H1 (cell line): ENCODE measurements at regions not wholly inside any gene's neighbourhood (a gene's known extent, or its start where the extent isn't known, plus 50 kb on each side); places are given as distances from the start of the nearest gene placed in this dataset.

Experiments
- CTCF ChIA-PET: fragments of 300-600 bp; sonication (Branson Sonifier 250); formaldehyde crosslinking; loops from one replicate; lab custom pipeline; 2021; ENCODE audit not compliant: partially characterized antibody; lab: Charles Lee
- POLR2A ChIA-PET: fragments of 300-600 bp; sonication (Branson Sonifier 250); formaldehyde crosslinking; loops from one replicate; lab custom pipeline; 2021; ENCODE audit warnings: inconsistent platforms; ENCODE audit not compliant: partially characterized antibody; lab: Charles Lee
- DNase-seq, 2 experiments: peaks; one replicate each; pipeline versions ENCODE4 v3.0.0 to v3.0.0-alpha.2; 2010 to 2022; ENCODE audit warnings: low spot score in 2 of 2, low read depth in 1 of 2, mixed read lengths in 1 of 2
- FAIRE-seq: peaks from 2 replicates; lab custom pipeline; 2011; peaks lifted over from hg19 to GRCh38; lab: Jason Lieb, UNC
- H2AFZ ChIP-seq: 2 replicates; pipeline ENCODE4 v1.8.1; 2012; ENCODE audit warnings: low read length, inconsistent platforms
- H2AK5ac ChIP-seq: 2 replicates; pipeline ENCODE4 v1.6.1; 2013; ENCODE audit warnings: low read depth, low read length
- H2BK120ac ChIP-seq: replicated peaks from 2 replicates; pipeline ENCODE3; 2013; ENCODE audit warnings: low read depth, low read length, inconsistent platforms
- H2BK12ac ChIP-seq: 2 replicates; pipeline ENCODE4 v1.6.1; 2013; ENCODE audit warnings: low read depth, low read length
- H2BK15ac ChIP-seq: 2 replicates; pipeline ENCODE4 v1.6.1; 2013; ENCODE audit warnings: low read length
- H2BK20ac ChIP-seq: 2 replicates; pipeline ENCODE4 v1.6.1; 2013; ENCODE audit warnings: low read length
- H2BK5ac ChIP-seq: 2 replicates; pipeline ENCODE4 v1.6.1; 2013; ENCODE audit warnings: low read depth, low read length
- H3K14ac ChIP-seq: 2 replicates; pipeline ENCODE4 v1.6.1; 2013; ENCODE audit warnings: inconsistent platforms; ENCODE audit not compliant: insufficient read length
- H3K18ac ChIP-seq: 2 replicates; pipeline ENCODE4 v1.6.1; 2013; ENCODE audit warnings: low read length; ENCODE audit errors: extremely low read depth
- H3K23ac ChIP-seq: 2 replicates; pipeline ENCODE4 v1.6.1; 2013; ENCODE audit warnings: inconsistent platforms; ENCODE audit not compliant: insufficient read length
- H3K23me2 ChIP-seq: 2 replicates; pipeline ENCODE4 v1.6.1; 2013; ENCODE audit warnings: low read depth, low read length
- H3K27ac ChIP-seq: 2 replicates; pipeline ENCODE4 v1.6.1; 2011; ENCODE audit warnings: low read depth, low read length, inconsistent platforms
- H3K27me3 ChIP-seq, 4 experiments: replicated peaks in 1 of 4; 1 replicate in 1 of 4; 2 replicates in 3 of 4; pipeline versions ENCODE4 v1.6.1 to v1.8.1; 2011 to 2013; ENCODE audit warnings: low read length in 3 of 4, mild to moderate bottlenecking in 3 of 4, inconsistent platforms in 2 of 4, mixed read lengths in 2 of 4, moderate library complexity in 1 of 4; ENCODE audit not compliant: control insufficient read depth in 3 of 4, insufficient read depth in 3 of 4; ENCODE audit errors: extremely low read depth in 1 of 4
- H3K36me3 ChIP-seq, 4 experiments: 2 replicates each; pipeline versions ENCODE4 v1.6.1 to v1.8.1; 2011 to 2013; ENCODE audit warnings: mild to moderate bottlenecking in 4 of 4, low read length in 3 of 4, moderate library complexity in 2 of 4, control low read depth in 1 of 4, inconsistent platforms in 1 of 4; ENCODE audit not compliant: insufficient read depth in 4 of 4, control insufficient read depth in 2 of 4
- H3K4ac ChIP-seq: replicated peaks from 2 replicates; pipeline ENCODE3; 2013; ENCODE audit warnings: low read length, low read depth, mixed read lengths, inconsistent platforms; ENCODE audit not compliant: insufficient read length
- H3K4me1 ChIP-seq, 4 experiments: replicated peaks in 1 of 4; 1 replicate in 1 of 4; 2 replicates in 3 of 4; pipeline versions ENCODE4 v1.6.1 to v1.8.1; 2011 to 2013; ENCODE audit warnings: low read length in 3 of 4, inconsistent platforms in 2 of 4, mixed read lengths in 1 of 4; ENCODE audit not compliant: insufficient read depth in 4 of 4, control insufficient read depth in 3 of 4
- H3K4me2 ChIP-seq, 2 experiments: 2 replicates each; pipeline versions ENCODE4 v1.6.1 to v1.8.1; 2011 to 2013; ENCODE audit warnings: low read depth in 2 of 2, low read length in 2 of 2, control low read depth in 1 of 2, inconsistent platforms in 1 of 2, mild to moderate bottlenecking in 1 of 2; ENCODE audit not compliant: insufficient read depth in 1 of 2
- H3K4me3 ChIP-seq, 4 experiments: fragments of 200-600, 300-600 bp in 1 of 4; sonication (generic), shearing (Covaris generic), sonication (Bioruptor Twin) in 1 of 4; 2 replicates each; pipeline versions ENCODE4 v1.5.1 to v1.8.1; 2011 to 2016; ENCODE audit warnings: low read length in 4 of 4, low read depth in 3 of 4, control low read depth in 2 of 4, inconsistent platforms in 2 of 4, mild to moderate bottlenecking in 2 of 4, mixed read lengths in 1 of 4, moderate library complexity in 1 of 4; ENCODE audit not compliant: insufficient read depth in 2 of 4; ENCODE audit errors: extremely low read depth in 1 of 4
- H3K56ac ChIP-seq: replicated peaks from 2 replicates; pipeline ENCODE3; 2013; ENCODE audit warnings: low read depth, mild to moderate bottlenecking, mixed read lengths, low read length, inconsistent platforms; ENCODE audit not compliant: insufficient read length
- H3K79me1 ChIP-seq: 2 replicates; pipeline ENCODE4 v1.6.1; 2013; ENCODE audit warnings: low read depth, low read length, control low read depth
- H3K79me2 ChIP-seq, 2 experiments: 2 replicates each; pipeline versions ENCODE4 v1.6.1 to v1.8.1; 2012 to 2013; ENCODE audit warnings: low read length in 2 of 2, mild to moderate bottlenecking in 2 of 2, inconsistent platforms in 1 of 2; ENCODE audit not compliant: insufficient read depth in 2 of 2, control insufficient read depth in 1 of 2
- H3K9ac ChIP-seq, 4 experiments: replicated peaks in 1 of 4; 1 replicate in 1 of 4; 2 replicates in 3 of 4; pipeline versions ENCODE4 v1.6.1 to v1.8.1; 2011 to 2013; ENCODE audit warnings: low read depth in 3 of 4, low read length in 3 of 4, control low read depth in 2 of 4, mild to moderate bottlenecking in 2 of 4, moderate library complexity in 2 of 4, inconsistent platforms in 1 of 4; ENCODE audit errors: extremely low read depth in 1 of 4
- H3K9me3 ChIP-seq, 2 experiments: 2 replicates each; pipeline versions ENCODE4 v1.6.1 to v1.8.1; 2012 to 2013; ENCODE audit warnings: mild to moderate bottlenecking in 2 of 2, moderate library complexity in 2 of 2, control low read depth in 1 of 2, inconsistent platforms in 1 of 2, low read depth in 1 of 2, low read length in 1 of 2, mixed read lengths in 1 of 2; ENCODE audit not compliant: insufficient read depth in 2 of 2
- H4K20me1 ChIP-seq, 2 experiments: replicated peaks in 1 of 2; 2 replicates each; pipeline versions ENCODE3 to v1.8.1; 2011 to 2013; ENCODE audit warnings: inconsistent platforms in 2 of 2, low read length in 2 of 2, mild to moderate bottlenecking in 1 of 2; ENCODE audit not compliant: insufficient read depth in 2 of 2, control insufficient read depth in 1 of 2
- H4K5ac ChIP-seq: 2 replicates; pipeline ENCODE4 v1.6.1; 2013; ENCODE audit warnings: low read length, low read depth, mixed read lengths, inconsistent platforms; ENCODE audit not compliant: insufficient read length
- H4K8ac ChIP-seq: 2 replicates; pipeline ENCODE4 v1.8.0; 2013; ENCODE audit warnings: mild to moderate bottlenecking, moderate library complexity, low read length, inconsistent platforms; ENCODE audit not compliant: insufficient read depth; ENCODE audit errors: extremely low read depth
- H4K91ac ChIP-seq: replicated peaks from 2 replicates; pipeline ENCODE3; 2013; ENCODE audit warnings: low read length, mixed read lengths, inconsistent platforms; ENCODE audit not compliant: insufficient read length
- CHD1 ChIP-seq: IDR thresholded peaks from 2 replicates; pipeline ENCODE4 v1.6.1; 2012; ENCODE audit warnings: low read depth, low read length, improper control_type of control experiment
- WGBS, 2 experiments: shearing (Covaris generic) in 1 of 2; methylation state at CpG; one replicate each; pipeline versions ENCODE4 v1.1.6 to v1.1.7; 2013 to 2015; ENCODE audit warnings: low lambda C conversion rate in 2 of 2, mixed read lengths in 2 of 2, inconsistent platforms in 1 of 2, low coverage in 1 of 2, missing lambda C conversion rate in 1 of 2; ENCODE audit not compliant: insufficient replicate concordance in 2 of 2, insufficient coverage in 1 of 2, insufficient read length in 1 of 2; ENCODE audit errors: extremely low coverage in 1 of 2, missing lambda C conversion rate in 1 of 2; 5-methylcytosine and 5-hydroxymethylcytosine counted together

DNA sequence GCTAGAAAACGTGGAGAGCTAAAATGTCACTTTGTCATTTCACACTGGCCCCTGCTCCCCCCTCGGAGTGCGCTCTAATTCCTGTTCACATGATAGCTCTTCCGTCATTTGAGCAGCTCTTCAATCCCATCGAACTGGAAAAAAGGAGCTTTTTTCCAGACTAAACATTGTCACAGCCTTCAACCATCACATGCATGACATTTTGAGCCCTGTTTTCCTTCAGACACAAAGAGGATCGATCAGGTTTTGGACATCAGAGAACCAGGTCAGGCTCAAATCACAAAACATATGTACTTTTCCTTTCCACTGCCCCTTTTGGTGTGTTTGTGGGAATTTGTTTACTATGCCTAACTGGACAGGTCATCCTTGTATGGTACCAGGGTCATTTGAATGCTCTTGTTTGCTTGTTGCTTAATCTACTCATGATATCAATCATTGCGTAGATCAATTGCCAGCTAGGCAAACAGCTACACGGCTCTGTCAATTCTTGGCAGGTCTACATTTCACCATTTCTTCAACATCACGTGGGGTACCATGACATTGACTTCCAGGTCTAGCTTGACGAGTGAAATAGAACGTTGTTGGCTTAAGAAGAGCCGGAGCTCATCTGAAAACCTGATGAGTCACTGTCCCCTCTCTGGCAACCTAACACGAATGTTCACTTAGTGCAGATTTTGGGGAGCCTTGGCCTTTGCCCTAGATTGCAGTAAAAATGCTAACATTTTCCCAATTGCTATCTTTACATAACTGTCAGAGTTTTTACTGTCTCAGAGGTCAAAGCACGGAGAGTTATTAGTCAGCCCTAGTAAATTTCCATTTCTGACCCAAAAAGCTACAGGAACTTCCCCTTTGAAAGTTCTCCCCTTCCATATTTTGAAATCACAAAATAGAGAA, 87.3 kb downstream of the LYZL2 start:
- no peak overlapping the region for H2BK120ac ChIP-seq
- no peak overlapping the region for H3K18ac ChIP-seq
- H4K91ac ChIP-seq, result no peak overlapping the region
- no peaks in the 10 kb centered on the region for H3K27me3 ChIP-seq
- no peaks in the 10 kb centered on the region for H3K9me3 ChIP-seq
- H4K20me1 ChIP-seq, result no peaks in the 10 kb centered on the region
- H3K4ac ChIP-seq, result no peak overlapping the region
- no peak overlapping the region for H3K23ac ChIP-seq
- H2BK20ac ChIP-seq, result no peak overlapping the region
- CTCF ChIA-PET, result interaction anchor here (1.1 to 2.8 kb wide), 6 partner anchors 9 to 150 kb away, joined by 4 to 11 read pairs (median 5); no protein-coding TSS in a partner anchor
- no peak for TF ChIP-seq CHD1
- no peak overlapping the region; the same call in 1 of the 2 replicates for H2BK15ac ChIP-seq
- 0 out of 2 replicates have a peak overlapping the region, but pooled peaks have one; percentile 24 for H2AFZ ChIP-seq
- no peak overlapping the region for H3K56ac ChIP-seq
- H3K79me1 ChIP-seq, result no peaks in the 10 kb centered on the region
- no peak overlapping the region for H2BK12ac ChIP-seq
- no peaks in the 10 kb centered on the region for H3K36me3 ChIP-seq
- no peak overlapping the region for H4K5ac ChIP-seq
- peaks cover 0 to 8% (median 3%) of the 10 kb centered on the region in 4 experiments; a peak in 3 of 7 replicates for H3K4me1 ChIP-seq
- FAIRE-seq, result no peak
- no peak for DNase-seq
- H3K9ac ChIP-seq, result no peak overlapping the region
- 88% methylated on average over 14 of the region's 14 CpGs; no CpG with 5 or more reads in 1 of the 2 experiments for WGBS, 2 experiments
- H3K27ac ChIP-seq, result no peak overlapping the region
- POLR2A ChIA-PET, result interaction anchor here (3.3 kb wide), 1 partner anchor 11 kb away, joined by 16 read pairs; no protein-coding TSS in a partner anchor
- no peak overlapping the region for H2AK5ac ChIP-seq
- H3K4me3 ChIP-seq, result no peak overlapping the region
- H4K8ac ChIP-seq, result no peak overlapping the region
- H3K14ac ChIP-seq, result no peak overlapping the region
- no peaks in the 10 kb centered on the region for H3K23me2 ChIP-seq
- no peak overlapping the region for H2BK5ac ChIP-seq
- H3K4me2 ChIP-seq, result no peak overlapping the region; a peak in 1 of 4 replicates
- no peaks in the 10 kb centered on the region for H3K79me2 ChIP-seq
